HUDEP-2 (cell line): ENCODE measurements at regions not wholly inside any gene's neighbourhood (a gene's known extent, or its start where the extent isn't known, plus 50 kb on each side); places are given as distances from the start of the nearest gene placed in this dataset.

ENCODE experiments used
- DNase-seq, 76 experiments: peaks; one replicate each; lab custom pipeline; 2025; ENCODE audit not compliant: unreplicated experiment in 76 of 76; lab: John Stamatoyannopoulos, UW

GRCh38 chrX:42459735-42460134, 318.2 kb downstream of the PPP1R2C start:
- no peak for DNase-seq

GRCh38 chrX:42456176-42456700, 321.7 kb downstream of the PPP1R2C start:
- no peak for DNase-seq

GRCh38 chrX:42450228-42450627, 327.7 kb downstream of the PPP1R2C start:
- DNase-seq: no peak

- DNase-seq: no peak
Measured at GRCh38 chrX:42443267-42443666, 334.7 kb downstream of the PPP1R2C start.

- no peak for DNase-seq
Measured at GRCh38 chrX:42442745-42443144, 335.2 kb downstream of the PPP1R2C start.

GRCh38 chrX:42437211-42437610, 340.8 kb downstream of the PPP1R2C start:
- DNase-seq: no peak

- DNase-seq: no peak
Measured at GRCh38 chrX:42434458-42435166, 343.4 kb downstream of the PPP1R2C start.

- no peak for DNase-seq
Measured at GRCh38 chrX:42432552-42432951, 345.4 kb downstream of the PPP1R2C start.

GRCh38 chrX:42422961-42423360, 355.0 kb downstream of the PPP1R2C start:
- DNase-seq: no peak

- no peak for DNase-seq
Measured at GRCh38 chrX:42420426-42420825, 357.5 kb downstream of the PPP1R2C start.

GRCh38 chrX:42415636-42416035, 362.3 kb downstream of the PPP1R2C start:
- DNase-seq: no peak

- DNase-seq: no peak
Measured at GRCh38 chrX:42414057-42414456, 363.9 kb downstream of the PPP1R2C start.

- DNase-seq: no peak
Measured at GRCh38 chrX:42399632-42400024, 378.3 kb downstream of the PPP1R2C start.

- no peak for DNase-seq
Measured at GRCh38 chrX:42398967-42399631, 378.9 kb downstream of the PPP1R2C start.

- DNase-seq: no peak
Measured at GRCh38 chrX:42396136-42396535, 381.8 kb downstream of the PPP1R2C start.

GRCh38 chrX:42392846-42393245, 385.1 kb downstream of the PPP1R2C start:
- no peak for DNase-seq

- no peak for DNase-seq
Measured at GRCh38 chrX:42386681-42387080, 391.3 kb downstream of the PPP1R2C start.

- DNase-seq: no peak
Measured at GRCh38 chrX:42385730-42386129, 392.2 kb downstream of the PPP1R2C start.

- DNase-seq: no peak
Measured at GRCh38 chrX:42384956-42385355, 393.0 kb downstream of the PPP1R2C start.

GRCh38 chrX:42378857-42379256, 399.1 kb downstream of the PPP1R2C start:
- DNase-seq: no peak

GRCh38 chrX:42375086-42375485, 402.9 kb downstream of the PPP1R2C start:
- DNase-seq: no peak

GRCh38 chrX:42366181-42366580, 411.8 kb downstream of the PPP1R2C start:
- no peak for DNase-seq
